Germinal center (tissue), 1 donor: ENCODE measurements at regions not wholly inside any gene's neighbourhood (a gene's known extent, or its start where the extent isn't known, plus 50 kb on each side); places are given as distances from the start of the nearest gene placed in this dataset.

Source experiments
- DNase-seq: peaks from one replicate; pipeline ENCODE4 v3.0.0; 2012; ENCODE audit warnings: mixed read lengths, low spot score

- no peak for DNase-seq
Observed at GRCh38 chr3:13173186-13173585, 100.0 kb upstream of the IQSEC1 start.

- DNase-seq: no peak
Observed at GRCh38 chr3:13172644-13173013, 99.4 kb upstream of the IQSEC1 start.

GRCh38 chr3:13171704-13172643 is 98.7 kb upstream of the IQSEC1 start:
- DNase-seq: no peak

- no peak for DNase-seq
Observed at GRCh38 chr3:13170317-13170716, 97.1 kb upstream of the IQSEC1 start.

- no peak for DNase-seq
Observed at GRCh38 chr3:13168391-13168790, 95.2 kb upstream of the IQSEC1 start.

GRCh38 chr3:13167829-13168228 is 94.6 kb upstream of the IQSEC1 start:
- no peak for DNase-seq

GRCh38 chr3:13167064-13167743 is 94.0 kb upstream of the IQSEC1 start:
- DNase-seq: no peak

GRCh38 chr3:13166243-13167063 is 93.2 kb upstream of the IQSEC1 start:
- no peak for DNase-seq

- no peak for DNase-seq
Observed at GRCh38 chr3:13165576-13165975, 92.3 kb upstream of the IQSEC1 start.

GRCh38 chr3:13164893-13165492 is 91.8 kb upstream of the IQSEC1 start:
- DNase-seq: no peak

- DNase-seq: no peak
Observed at GRCh38 chr3:13163848-13164382, 90.7 kb upstream of the IQSEC1 start.

GRCh38 chr3:13162549-13163320 is 89.5 kb upstream of the IQSEC1 start:
- DNase-seq: no peak

- DNase-seq: no peak
Observed at GRCh38 chr3:13161771-13162535, 88.7 kb upstream of the IQSEC1 start.

GRCh38 chr3:13161021-13161759 is 88.0 kb upstream of the IQSEC1 start:
- no peak for DNase-seq

GRCh38 chr3:13160619-13161018 is 87.4 kb upstream of the IQSEC1 start:
- DNase-seq: no peak

- no peak for DNase-seq
Observed at GRCh38 chr3:13159890-13160289, 86.7 kb upstream of the IQSEC1 start.

GRCh38 chr3:13158871-13159270 is 85.6 kb upstream of the IQSEC1 start:
- no peak for DNase-seq

- no peak for DNase-seq
Observed at GRCh38 chr3:13158408-13158807, 85.2 kb upstream of the IQSEC1 start.

GRCh38 chr3:13157986-13158385 is 84.8 kb upstream of the IQSEC1 start:
- DNase-seq: no peak
